Common myeloid progenitor, CD34-positive (primary cell): ENCODE measurements at regions not wholly inside any gene's neighbourhood (a gene's known extent, or its start where the extent isn't known, plus 50 kb on each side); places are given as distances from the start of the nearest gene placed in this dataset.

Experiments used
- CTCF ChIA-PET: fragments of 350-600 bp; sonication (Branson Sonifier 250); formaldehyde crosslinking; loops from one replicate; lab custom pipeline; 2021; ENCODE audit warnings: antibody characterized with exemption; lab: Charles Lee
- POLR2A ChIA-PET: fragments of 350-600 bp; sonication (Branson Sonifier 250); formaldehyde crosslinking; loops from one replicate; lab custom pipeline; 2021; ENCODE audit warnings: antibody characterized with exemption; lab: Charles Lee
- DNase-seq, 3 donors: peaks; one replicate each; pipeline versions ENCODE4 v3.0.0 to v3.0.0-alpha.2; 2013
- H3K27ac ChIP-seq, 2 experiments: 1 replicate in 1 of 2; 2 replicates in 1 of 2; pipeline ENCODE4 v1.7.0; 2013; ENCODE audit warnings: inconsistent platforms in 2 of 2, low read length in 2 of 2, mild to moderate bottlenecking in 2 of 2, low read depth in 1 of 2, moderate library complexity in 1 of 2; ENCODE audit not compliant: severe bottlenecking in 2 of 2, insufficient read depth in 1 of 2, poor library complexity in 1 of 2
- H3K27me3 ChIP-seq, 5 experiments: replicated peaks in 2 of 5; 1 replicate in 3 of 5; 2 replicates in 2 of 5; pipeline versions ENCODE4 v1.6.1 to v1.7.0; 2013; ENCODE audit warnings: low read length in 4 of 5, mild to moderate bottlenecking in 2 of 5, moderate library complexity in 2 of 5, inconsistent platforms in 1 of 5; ENCODE audit not compliant: insufficient read depth in 5 of 5, control insufficient read depth in 4 of 5
- H3K36me3 ChIP-seq, 4 experiments: 1 replicate in 2 of 4; 2 replicates in 2 of 4; pipeline versions ENCODE4 v1.6.1 to v1.7.0; 2013; ENCODE audit warnings: low read length in 3 of 4, control low read depth in 1 of 4, mild to moderate bottlenecking in 1 of 4; ENCODE audit not compliant: control insufficient read depth in 4 of 4, insufficient read depth in 4 of 4
- H3K4me1 ChIP-seq, 4 experiments: 1 replicate in 3 of 4; 2 replicates in 1 of 4; pipeline versions ENCODE4 v1.6.1 to v1.7.1; 2013; ENCODE audit warnings: low read length in 3 of 4, mild to moderate bottlenecking in 3 of 4, control low read depth in 1 of 4, inconsistent platforms in 1 of 4, moderate library complexity in 1 of 4; ENCODE audit not compliant: control insufficient read depth in 4 of 4, insufficient read depth in 4 of 4; ENCODE audit errors: control extremely low read depth in 1 of 4
- H3K4me3 ChIP-seq, 7 experiments: 1 replicate in 4 of 7; 2 replicates in 3 of 7; pipeline versions ENCODE4 v1.5.1 to v1.7.0; 2013; ENCODE audit warnings: mild to moderate bottlenecking in 7 of 7, low read length in 6 of 7, moderate library complexity in 6 of 7, inconsistent platforms in 2 of 7, low read depth in 2 of 7, control low read depth in 1 of 7; ENCODE audit not compliant: insufficient read depth in 4 of 7, control insufficient read depth in 1 of 7; ENCODE audit errors: extremely low read depth in 1 of 7
- H3K9me3 ChIP-seq, 5 experiments: 1 replicate in 4 of 5; 2 replicates in 1 of 5; pipeline versions ENCODE4 v1.6.1 to v1.7.1; 2013; ENCODE audit warnings: low read length in 4 of 5, mild to moderate bottlenecking in 2 of 5, inconsistent platforms in 1 of 5, low read depth in 1 of 5, moderate library complexity in 1 of 5; ENCODE audit not compliant: control insufficient read depth in 4 of 5, insufficient read depth in 2 of 5; ENCODE audit errors: control extremely low read depth in 1 of 5
- WGBS: methylation state at CpG from one replicate; pipeline ENCODE4 v1.1.5; 2013; ENCODE audit not compliant: insufficient coverage; 5-methylcytosine and 5-hydroxymethylcytosine counted together

DNA sequence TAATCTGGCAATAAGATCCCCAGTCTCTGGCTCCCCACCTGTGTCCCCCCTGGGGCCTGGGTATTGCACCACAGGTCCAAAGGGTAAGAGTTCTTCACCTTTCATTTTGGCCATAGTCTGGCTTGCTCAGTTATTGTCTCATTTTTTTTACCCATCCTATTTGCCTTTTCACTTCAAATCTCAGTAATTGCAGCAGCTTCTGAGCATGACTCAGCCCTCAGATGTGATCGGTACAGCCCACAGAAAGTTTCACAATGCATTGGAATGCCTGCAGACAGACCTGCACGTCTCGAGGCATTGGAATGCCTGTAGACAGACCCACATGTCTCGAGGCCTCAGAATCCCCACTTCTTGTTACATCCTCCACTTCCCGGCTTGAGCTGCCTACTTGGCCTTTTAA is 173.6 kb downstream of the NUFIP1 start:
- ChIA-PET CTCF (interaction anchor here (1.5 kb wide), 1 partner anchor 33 kb away, joined by 3 read pairs; no protein-coding TSS in a partner anchor), POLR2A (no interaction called here)
- DNase-seq: peak in 2 of 3 donors; percentile 9 to 12
- H3K4me1 ChIP-seq: no peaks in the 10 kb centered on the region
- no peaks in the 10 kb centered on the region for H3K9me3 ChIP-seq
- H3K36me3 ChIP-seq: no peaks in the 10 kb centered on the region
- WGBS: 100% methylated on average over 5 of the region's 5 CpGs
- no peak overlapping the region for H3K27ac ChIP-seq
- no peak overlapping the region for H3K4me3 ChIP-seq
- H3K27me3 ChIP-seq: no peaks in the 10 kb centered on the region

DNA sequence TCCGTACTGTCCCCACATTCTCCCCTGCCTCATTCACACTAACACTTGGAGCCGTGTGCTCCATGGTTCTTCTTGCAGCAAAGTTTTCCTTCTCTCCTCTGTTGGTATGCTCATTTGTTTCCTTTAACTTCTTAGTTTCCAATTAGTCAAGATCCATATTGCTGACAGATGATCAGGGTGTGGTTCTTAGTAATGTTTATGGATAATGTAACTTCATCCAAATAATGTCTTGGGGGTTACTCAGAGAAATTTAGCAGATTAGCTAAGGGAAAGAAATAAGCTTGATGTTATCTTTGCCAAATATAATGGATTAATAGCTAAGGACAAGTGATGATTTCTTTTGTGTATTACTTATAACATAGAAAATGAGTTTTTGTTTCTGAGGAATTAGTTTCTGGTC is 174.4 kb downstream of the NUFIP1 start:
- H3K27me3 ChIP-seq: no peaks in the 10 kb centered on the region
- POLR2A ChIA-PET: no interaction called here
- H3K27ac ChIP-seq: no peak overlapping the region
- H3K36me3 ChIP-seq: no peaks in the 10 kb centered on the region
- H3K4me1 ChIP-seq: peaks cover 0 to 4% (median 0%) of the 10 kb centered on the region in 4 experiments
- H3K4me3 ChIP-seq: no peak overlapping the region
- 96% methylated on average over 2 of the region's 2 CpGs for WGBS
- DNase-seq: no peak
- CTCF ChIA-PET: interaction anchor here (1.5 kb wide), 1 partner anchor 32 kb away, joined by 3 read pairs; no protein-coding TSS in a partner anchor
- no peaks in the 10 kb centered on the region for H3K9me3 ChIP-seq

DNA sequence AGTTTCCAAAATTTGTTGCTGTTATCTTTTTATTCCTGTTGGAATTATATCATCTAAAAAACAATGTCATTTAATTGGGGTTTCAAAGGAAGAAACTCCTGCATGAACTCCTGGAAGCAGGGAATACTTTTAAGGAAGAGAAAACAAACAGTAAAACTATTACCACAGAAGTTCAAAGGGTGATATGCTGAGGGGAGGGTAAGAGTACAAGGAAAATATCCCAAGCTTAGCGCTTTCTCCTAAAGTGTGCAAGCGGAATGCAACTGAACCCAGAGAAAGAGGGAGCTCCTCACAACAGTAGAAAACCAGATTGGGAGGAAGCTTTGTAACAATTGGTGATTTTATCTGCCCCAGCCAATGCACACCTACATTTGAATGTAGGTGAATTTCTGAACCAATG is 175.1 kb downstream of the NUFIP1 start:
- Histone ChIP-seq H3K9me3 (no peaks in the 10 kb centered on the region), H3K4me1 (peaks cover 0 to 4% (median 0%) of the 10 kb centered on the region in 4 experiments), H3K36me3 (no peaks in the 10 kb centered on the region), H3K27ac (no peak overlapping the region), H3K27me3 (no peaks in the 10 kb centered on the region), H3K4me3 (no peak overlapping the region)
- 100% methylated on average over 1 of the region's 2 CpGs for WGBS
- ChIA-PET CTCF (no interaction called here), POLR2A (no interaction called here)
- DNase-seq: no peak

DNA sequence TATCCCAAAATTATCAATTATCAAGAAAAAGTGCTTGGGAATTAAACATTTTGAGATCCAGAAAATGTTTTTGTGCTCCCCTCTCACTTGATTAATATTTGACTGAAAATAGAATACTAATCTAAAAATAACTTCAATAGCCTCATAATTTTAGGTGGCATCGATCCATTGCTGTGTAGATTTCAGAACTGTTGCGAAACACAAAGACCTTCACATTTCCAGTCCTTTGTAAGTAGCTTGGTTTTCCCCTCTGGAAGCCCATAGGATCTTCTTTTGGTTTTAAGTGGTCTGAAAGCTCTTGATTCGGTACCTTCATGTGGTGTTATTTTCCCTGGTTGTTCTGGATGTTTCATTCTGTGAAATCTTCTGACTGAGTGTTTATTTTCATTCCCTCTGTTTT is 176.5 kb downstream of the NUFIP1 start:
- H3K4me1 ChIP-seq: peaks cover 0 to 4% (median 0%) of the 10 kb centered on the region in 4 experiments
- no peak overlapping the region for H3K27ac ChIP-seq
- H3K27me3 ChIP-seq: no peaks in the 10 kb centered on the region
- WGBS: 100% methylated on average over 1 of the region's 3 CpGs
- DNase-seq: no peak
- CTCF ChIA-PET: no interaction called here
- H3K9me3 ChIP-seq: no peaks in the 10 kb centered on the region
- no peak overlapping the region for H3K4me3 ChIP-seq
- no peaks in the 10 kb centered on the region for H3K36me3 ChIP-seq
- POLR2A ChIA-PET: no interaction called here

DNA sequence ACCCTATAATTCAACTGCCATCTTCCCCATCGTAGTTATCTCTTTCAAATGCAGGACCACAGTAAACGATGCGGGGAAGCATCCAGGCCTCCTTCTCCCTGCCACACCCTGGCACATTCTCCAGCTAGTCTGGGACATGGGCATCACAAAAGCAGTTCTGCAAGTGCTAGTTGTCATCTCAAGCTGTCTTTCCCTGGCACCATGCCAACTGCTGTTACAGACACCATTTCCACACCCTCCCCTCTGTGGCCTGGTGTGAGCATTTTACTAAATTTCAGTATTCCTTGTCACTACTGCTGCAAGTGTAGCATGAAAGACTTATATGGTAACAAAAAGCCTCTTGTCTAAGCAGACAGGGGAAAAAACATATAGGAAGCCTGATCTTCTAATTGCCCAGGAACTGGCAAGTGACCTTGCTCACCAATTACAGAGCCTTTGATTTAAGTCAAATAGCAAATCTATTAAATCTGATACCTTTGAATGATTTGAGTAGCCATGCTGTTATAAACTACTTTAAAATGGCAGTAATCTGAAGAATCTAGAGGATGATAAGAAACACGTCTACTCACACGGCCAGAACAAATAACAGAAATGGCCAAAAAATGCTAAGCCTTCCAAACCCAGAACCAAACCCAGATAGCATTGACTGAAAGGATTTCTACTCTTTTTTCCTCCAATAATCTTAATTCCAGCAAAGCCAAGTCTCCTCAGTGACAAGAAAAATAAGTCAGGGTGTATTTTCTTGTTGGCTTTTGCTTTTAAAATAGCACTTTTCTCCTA is 179.0 kb downstream of the NUFIP1 start:
- POLR2A ChIA-PET: no interaction called here
- DNase-seq: peak in 2 of 3 donors; percentile 52 to 55
- H3K27me3 ChIP-seq: no peaks in the 10 kb centered on the region
- no peak overlapping the region for H3K4me3 ChIP-seq
- CTCF ChIA-PET: interaction anchor here (1.3 kb wide), 2 partner anchors 8 to 30 kb away, joined by 3 to 4 read pairs; no protein-coding TSS in a partner anchor
- H3K36me3 ChIP-seq: no peaks in the 10 kb centered on the region
- peaks cover 0 to 4% (median 0%) of the 10 kb centered on the region in 4 experiments for H3K4me1 ChIP-seq
- WGBS: 100% methylated on average over 5 of the region's 5 CpGs
- H3K9me3 ChIP-seq: no peaks in the 10 kb centered on the region
- H3K27ac ChIP-seq: no peak overlapping the region

DNA sequence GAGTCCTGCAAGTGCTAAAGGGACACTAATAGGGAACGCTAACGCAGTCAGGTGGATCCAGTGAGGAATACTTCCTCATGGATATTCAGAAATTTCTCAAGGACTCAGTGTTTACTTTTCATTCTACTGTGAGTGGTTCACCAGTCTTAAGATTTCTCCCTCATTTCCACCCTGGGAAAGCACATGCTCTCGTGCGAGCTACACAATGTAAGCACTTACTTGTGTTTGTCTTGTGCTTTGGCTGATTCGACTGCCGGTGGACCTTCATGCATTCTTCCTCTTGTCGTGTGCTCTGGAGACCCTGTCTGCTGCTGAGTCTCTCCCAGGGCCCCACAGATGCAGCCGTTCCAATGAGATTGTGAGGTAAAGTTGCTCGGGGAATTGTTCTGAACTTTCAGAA is 180.1 kb downstream of the NUFIP1 start:
- ChIA-PET CTCF (interaction anchor here (1.3 to 1.5 kb wide), 3 partner anchors 9 to 31 kb away, joined by 3 to 4 read pairs (median 3); no protein-coding TSS in a partner anchor), POLR2A (no interaction called here)
- no peak overlapping the region for H3K27ac ChIP-seq
- no peak overlapping the region for H3K4me3 ChIP-seq
- no peaks in the 10 kb centered on the region for H3K9me3 ChIP-seq
- 96% methylated on average over 9 of the region's 9 CpGs for WGBS
- DNase-seq: no peak
- no peaks in the 10 kb centered on the region for H3K36me3 ChIP-seq
- H3K4me1 ChIP-seq: peaks cover 0 to 4% (median 0%) of the 10 kb centered on the region in 4 experiments
- no peaks in the 10 kb centered on the region for H3K27me3 ChIP-seq

DNA sequence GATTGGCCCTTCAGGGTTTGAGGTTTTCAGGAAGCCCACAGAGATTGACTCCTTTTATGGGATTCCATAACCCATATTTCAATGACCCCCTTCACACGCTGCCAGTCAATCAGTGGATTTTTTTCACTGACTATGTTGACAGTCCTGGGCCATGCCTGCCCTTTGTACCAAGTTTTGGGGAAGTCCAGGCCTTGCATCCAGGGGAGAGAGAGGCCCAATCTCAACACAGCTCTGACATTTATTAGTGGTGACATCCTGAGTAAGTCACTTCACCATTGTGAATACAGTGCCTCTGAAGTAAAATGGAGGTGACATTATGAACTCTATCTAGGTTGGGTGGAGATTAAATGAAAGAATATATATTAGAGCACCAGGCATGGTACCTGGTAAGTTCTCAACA is 181.1 kb downstream of the NUFIP1 start:
- POLR2A ChIA-PET: no interaction called here
- no peak for DNase-seq

More for the DNA sequence above, 181.1 kb downstream of the NUFIP1 start:
- H3K27me3 ChIP-seq: no peaks in the 10 kb centered on the region
- WGBS: no CpG with 5 or more reads among the region's 1 CpG
- CTCF ChIA-PET: interaction anchor here (0.6 to 1.5 kb wide), 4 partner anchors 9 to 26 kb away, joined by 3 to 4 read pairs (median 4); no protein-coding TSS in a partner anchor
- peaks cover 0 to 4% (median 0%) of the 10 kb centered on the region in 4 experiments for H3K4me1 ChIP-seq
- no peaks in the 10 kb centered on the region for H3K36me3 ChIP-seq
- no peaks in the 10 kb centered on the region for H3K9me3 ChIP-seq
- no peak overlapping the region for H3K4me3 ChIP-seq
- H3K27ac ChIP-seq: no peak overlapping the region
